ENCODE measurements at regions not wholly inside any gene's neighbourhood (a gene's known extent, or its start where the extent isn't known, plus 50 kb on each side); places are given as distances from the start of the nearest gene placed in this dataset.

GRCh38 chr6:164039954-164040375 lies 625.4 kb downstream of the QKI start:
- no peaks in the 10 kb centered on the region for H3K36me3 Mint-ChIP-seq (ENCODE audit: low read depth)
- no peaks in the 10 kb centered on the region for H3K27me3 Mint-ChIP-seq
- H3K27ac Mint-ChIP-seq, result no peak overlapping the region
- H3K4me1 Mint-ChIP-seq, result no peaks in the 10 kb centered on the region
- intact Hi-C loops (cut with micrococcal nuclease), result no loop called here
- DNase-seq, result peak; percentile 82
- no peaks in the 10 kb centered on the region for H3K9me3 Mint-ChIP-seq
- peak overlapping the region; percentile 37 for H3K4me3 Mint-ChIP-seq

GRCh38 chr6:164037171-164037870 lies 622.8 kb downstream of the QKI start:
- H3K27me3 Mint-ChIP-seq, result no peaks in the 10 kb centered on the region
- no peak overlapping the region for H3K27ac Mint-ChIP-seq
- no peaks in the 10 kb centered on the region for H3K9me3 Mint-ChIP-seq
- H3K36me3 Mint-ChIP-seq (ENCODE audit: low read depth), result no peaks in the 10 kb centered on the region
- DNase-seq, result no peak
- no peak overlapping the region for H3K4me3 Mint-ChIP-seq
- intact Hi-C loops (cut with micrococcal nuclease), result no loop called here
- no peaks in the 10 kb centered on the region for H3K4me1 Mint-ChIP-seq

GRCh38 chr6:164035900-164036485 lies 621.5 kb downstream of the QKI start:
- Mint-ChIP-seq H3K9me3 (no peaks in the 10 kb centered on the region), H3K27me3 (no peaks in the 10 kb centered on the region), H3K4me3 (no peak overlapping the region), H3K36me3 (ENCODE audit: low read depth) (no peaks in the 10 kb centered on the region), H3K4me1 (no peaks in the 10 kb centered on the region), H3K27ac (no peak overlapping the region)
- DNase-seq, result no peak
- intact Hi-C loops (cut with micrococcal nuclease), result no loop called here

GRCh38 chr6:164034602-164035140 lies 620.2 kb downstream of the QKI start:
- DNase-seq, result no peak
- H3K9me3 Mint-ChIP-seq, result no peaks in the 10 kb centered on the region
- H3K27ac Mint-ChIP-seq, result no peak overlapping the region
- no peak overlapping the region for H3K4me3 Mint-ChIP-seq
- no peaks in the 10 kb centered on the region for H3K36me3 Mint-ChIP-seq (ENCODE audit: low read depth)
- H3K4me1 Mint-ChIP-seq, result no peaks in the 10 kb centered on the region
- intact Hi-C loops (cut with micrococcal nuclease), result no loop called here
- no peaks in the 10 kb centered on the region for H3K27me3 Mint-ChIP-seq

GRCh38 chr6:164025180-164025579 lies 610.7 kb downstream of the QKI start:
- intact Hi-C loops (cut with micrococcal nuclease), result no loop called here
- Mint-ChIP-seq H3K4me3 (no peak overlapping the region), H3K36me3 (ENCODE audit: low read depth) (no peaks in the 10 kb centered on the region), H3K27me3 (no peaks in the 10 kb centered on the region), H3K4me1 (no peaks in the 10 kb centered on the region), H3K9me3 (no peaks in the 10 kb centered on the region), H3K27ac (no peak overlapping the region)
- no peak for DNase-seq

- DNase-seq, result no peak
Measured at GRCh38 chr6:164023535-164023934, 609.0 kb downstream of the QKI start.

GRCh38 chr6:164022632-164023031 lies 608.1 kb downstream of the QKI start:
- H3K27me3 Mint-ChIP-seq, result no peaks in the 10 kb centered on the region
- no peaks in the 10 kb centered on the region for H3K9me3 Mint-ChIP-seq
- H3K4me1 Mint-ChIP-seq, result no peaks in the 10 kb centered on the region
- intact Hi-C loops (cut with micrococcal nuclease), result no loop called here
- no peaks in the 10 kb centered on the region for H3K36me3 Mint-ChIP-seq (ENCODE audit: low read depth)
- DNase-seq, result no peak
- H3K4me3 Mint-ChIP-seq, result no peak overlapping the region
- H3K27ac Mint-ChIP-seq, result no peak overlapping the region

More at GRCh38 chr6:164023535-164023934, 609.0 kb downstream of the QKI start:
- Mint-ChIP-seq H3K27ac (no peak overlapping the region), H3K36me3 (ENCODE audit: low read depth) (no peaks in the 10 kb centered on the region), H3K4me3 (no peak overlapping the region), H3K9me3 (no peaks in the 10 kb centered on the region), H3K4me1 (no peaks in the 10 kb centered on the region), H3K27me3 (no peaks in the 10 kb centered on the region)
- intact Hi-C loops (cut with micrococcal nuclease), result no loop called here

GRCh38 chr6:164021589-164022250 lies 607.2 kb downstream of the QKI start:
- Mint-ChIP-seq H3K9me3 (peaks cover 4% of the 10 kb centered on the region), H3K36me3 (ENCODE audit: low read depth) (no peaks in the 10 kb centered on the region), H3K27me3 (no peaks in the 10 kb centered on the region), H3K4me1 (no peaks in the 10 kb centered on the region), H3K4me3 (no peak overlapping the region), H3K27ac (no peak overlapping the region)
- intact Hi-C loops (cut with micrococcal nuclease), result no loop called here
- DNase-seq, result no peak

- no peaks in the 10 kb centered on the region for H3K27me3 Mint-ChIP-seq
- H3K4me3 Mint-ChIP-seq, result no peak overlapping the region
- intact Hi-C loops (cut with micrococcal nuclease), result no loop called here
- H3K9me3 Mint-ChIP-seq, result peaks cover 5% of the 10 kb centered on the region
- no peak overlapping the region for H3K27ac Mint-ChIP-seq
- no peaks in the 10 kb centered on the region for H3K36me3 Mint-ChIP-seq (ENCODE audit: low read depth)
- DNase-seq, result no peak
- H3K4me1 Mint-ChIP-seq, result no peaks in the 10 kb centered on the region
Measured at GRCh38 chr6:164020142-164020541, 605.6 kb downstream of the QKI start.

- peaks cover 5% of the 10 kb centered on the region for H3K9me3 Mint-ChIP-seq
- H3K27ac Mint-ChIP-seq, result no peak overlapping the region
- no peak overlapping the region for H3K4me3 Mint-ChIP-seq
- no peaks in the 10 kb centered on the region for H3K4me1 Mint-ChIP-seq
- intact Hi-C loops (cut with micrococcal nuclease), result no loop called here
- DNase-seq, result no peak
- H3K36me3 Mint-ChIP-seq (ENCODE audit: low read depth), result no peaks in the 10 kb centered on the region
- H3K27me3 Mint-ChIP-seq, result no peaks in the 10 kb centered on the region
Measured at GRCh38 chr6:164018133-164018532, 603.6 kb downstream of the QKI start.

GRCh38 chr6:164016056-164016455 lies 601.5 kb downstream of the QKI start:
- DNase-seq, result no peak
- Mint-ChIP-seq H3K27ac (no peak overlapping the region), H3K4me1 (no peaks in the 10 kb centered on the region), H3K4me3 (no peak overlapping the region), H3K27me3 (no peaks in the 10 kb centered on the region), H3K36me3 (ENCODE audit: low read depth) (no peaks in the 10 kb centered on the region), H3K9me3 (peaks cover 5% of the 10 kb centered on the region)
- intact Hi-C loops (cut with micrococcal nuclease), result no loop called here

GRCh38 chr6:164015088-164015484 lies 600.6 kb downstream of the QKI start:
- no peak for DNase-seq
- intact Hi-C loops (cut with micrococcal nuclease), result no loop called here
- Mint-ChIP-seq H3K4me1 (no peaks in the 10 kb centered on the region), H3K36me3 (ENCODE audit: low read depth) (no peaks in the 10 kb centered on the region), H3K9me3 (peaks cover 5% of the 10 kb centered on the region), H3K4me3 (no peak overlapping the region), H3K27me3 (no peaks in the 10 kb centered on the region), H3K27ac (no peak overlapping the region)

- intact Hi-C loops (cut with micrococcal nuclease), result no loop called here
Measured at GRCh38 chr6:164014346-164015087, 600.0 kb downstream of the QKI start.

More at GRCh38 chr6:164014346-164015087, 600.0 kb downstream of the QKI start:
- H3K36me3 Mint-ChIP-seq (ENCODE audit: low read depth), result no peaks in the 10 kb centered on the region
- no peaks in the 10 kb centered on the region for H3K27me3 Mint-ChIP-seq
- no peaks in the 10 kb centered on the region for H3K4me1 Mint-ChIP-seq
- no peak overlapping the region for H3K4me3 Mint-ChIP-seq
- no peak for DNase-seq
- H3K27ac Mint-ChIP-seq, result no peak overlapping the region
- H3K9me3 Mint-ChIP-seq, result peaks cover 5% of the 10 kb centered on the region
